ENCODE measurements at regions not wholly inside any gene's neighbourhood (a gene's known extent, or its start where the extent isn't known, plus 50 kb on each side); places are given as distances from the start of the nearest gene placed in this dataset.

DNA sequence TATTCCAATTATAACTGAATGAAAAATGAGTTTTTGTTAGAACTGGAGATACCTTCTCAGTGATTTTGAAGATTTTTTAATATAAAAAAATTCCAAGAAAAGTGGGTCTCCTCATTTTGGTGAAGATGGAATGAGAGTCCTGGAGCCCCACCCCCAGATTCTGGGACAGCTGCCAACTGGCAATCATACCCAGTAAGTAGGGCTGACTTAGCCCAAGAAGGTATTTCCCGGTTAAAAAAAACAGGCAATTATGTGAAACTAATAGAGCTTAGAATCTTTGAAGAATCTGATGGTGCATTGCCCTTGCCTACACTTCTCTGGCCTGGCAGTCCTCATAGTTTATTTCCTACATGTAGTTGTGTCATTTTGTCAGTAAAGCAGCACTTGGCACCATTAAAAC lies 52.8 kb upstream of the VWDE start:
- Mint-ChIP-seq H3K4me1 (no peaks in the 10 kb centered on the region), H3K9me3 (no peaks in the 10 kb centered on the region), H3K36me3 (ENCODE audit: low read depth) (no peaks in the 10 kb centered on the region), H3K27me3 (peaks cover 8% of the 10 kb centered on the region), H3K27ac (no peak overlapping the region), H3K4me3 (no peak overlapping the region)
- POLR2A ChIA-PET = no interaction called here
- DNase-seq = no peak
- CTCF ChIA-PET = no interaction called here

DNA sequence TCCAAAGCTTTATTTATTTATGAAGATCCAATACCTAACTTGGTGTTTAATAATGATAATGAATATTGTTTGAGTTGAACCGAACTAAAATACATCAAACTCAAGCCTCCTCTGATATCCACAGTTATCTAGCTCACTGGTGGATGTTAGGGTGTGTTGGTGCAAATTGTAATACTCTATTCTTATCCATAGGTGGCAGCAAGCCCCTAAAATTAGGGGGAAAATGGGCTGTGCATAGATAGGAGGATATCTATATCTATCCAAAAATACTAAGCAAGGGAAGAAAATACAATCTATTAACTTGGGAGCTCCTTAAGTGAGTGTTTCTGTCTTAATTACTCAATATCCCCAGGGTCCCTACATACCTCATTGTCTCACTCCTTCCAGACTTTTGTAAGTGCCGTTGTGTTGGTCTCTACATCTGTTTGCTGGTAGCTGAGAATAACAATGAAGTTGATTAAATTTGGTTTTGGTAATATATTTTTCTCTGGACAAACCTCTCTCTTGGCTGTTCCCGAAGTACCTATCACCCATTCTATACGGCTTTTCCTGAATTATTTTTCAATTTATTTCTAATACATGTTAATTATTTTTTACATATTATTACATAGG lies 55.0 kb upstream of the VWDE start:
- ChIA-PET CTCF (interaction anchor here (0.6 to 4.0 kb wide), 20 partner anchors 9 to 375 kb away, joined by 3 to 43 read pairs (median 4); a partner anchor contains a TSS), POLR2A (no interaction called here)
- Mint-ChIP-seq H3K27ac (no peak overlapping the region), H3K4me1 (no peaks in the 10 kb centered on the region), H3K4me3 (no peak overlapping the region), H3K9me3 (no peaks in the 10 kb centered on the region), H3K36me3 (ENCODE audit: low read depth) (no peaks in the 10 kb centered on the region), H3K27me3 (peaks cover 8% of the 10 kb centered on the region)
- no peak for DNase-seq

DNA sequence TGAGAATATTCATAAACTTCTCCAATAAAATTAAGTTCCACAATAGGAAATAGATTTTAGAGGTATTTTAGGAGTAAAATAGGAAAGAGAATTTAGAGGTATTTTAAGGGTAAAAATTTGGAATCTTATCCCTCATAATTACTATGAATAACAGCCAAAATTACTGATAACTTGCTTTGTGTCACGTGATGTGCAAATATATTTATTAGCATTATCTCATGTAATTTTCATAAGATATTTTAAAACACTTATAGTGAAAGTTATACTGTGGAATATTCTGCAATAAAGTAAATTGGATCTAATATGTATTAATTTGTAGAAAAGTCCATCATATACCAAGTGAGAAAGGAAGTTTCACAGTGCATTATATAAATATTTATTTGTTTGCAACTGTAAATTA lies 64.2 kb upstream of the VWDE start:
- no peak overlapping the region for H3K4me3 Mint-ChIP-seq
- H3K27me3 Mint-ChIP-seq = peaks cover 4% of the 10 kb centered on the region
- no peak for DNase-seq
- no peak overlapping the region for H3K27ac Mint-ChIP-seq
- no peaks in the 10 kb centered on the region for H3K9me3 Mint-ChIP-seq
- H3K4me1 Mint-ChIP-seq = no peaks in the 10 kb centered on the region
- POLR2A ChIA-PET = no interaction called here
- CTCF ChIA-PET = interaction anchor here (2.8 kb wide), 1 partner anchor 10 kb away, joined by 11 read pairs; no protein-coding TSS in a partner anchor
- no peaks in the 10 kb centered on the region for H3K36me3 Mint-ChIP-seq (ENCODE audit: low read depth)

DNA sequence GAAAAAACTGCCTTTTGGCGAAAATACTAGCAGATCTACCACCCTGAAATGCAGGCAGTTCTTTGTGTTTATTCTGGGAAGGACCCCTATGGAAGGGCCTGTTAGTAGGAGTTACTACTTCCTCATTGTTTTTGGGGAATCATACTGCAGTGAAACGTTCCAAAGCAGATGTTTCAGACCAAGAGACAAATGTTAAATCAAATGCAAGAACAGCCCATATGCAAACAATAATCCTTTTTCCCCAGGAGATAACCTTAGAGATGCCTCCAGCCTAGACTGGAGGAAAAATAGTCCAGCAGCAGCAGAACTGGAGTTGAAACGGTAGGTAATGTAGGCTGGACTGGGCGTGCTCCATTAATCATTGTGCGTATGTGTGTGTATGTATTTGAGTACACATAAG lies 65.9 kb upstream of the VWDE start:
- no peak for DNase-seq
- peaks cover 1% of the 10 kb centered on the region for H3K27me3 Mint-ChIP-seq
- ChIA-PET CTCF (no interaction called here), POLR2A (no interaction called here)
- H3K9me3 Mint-ChIP-seq = no peaks in the 10 kb centered on the region
- no peak overlapping the region for H3K4me3 Mint-ChIP-seq
- no peaks in the 10 kb centered on the region for H3K36me3 Mint-ChIP-seq (ENCODE audit: low read depth)
- no peaks in the 10 kb centered on the region for H3K4me1 Mint-ChIP-seq
- H3K27ac Mint-ChIP-seq = no peak overlapping the region

DNA sequence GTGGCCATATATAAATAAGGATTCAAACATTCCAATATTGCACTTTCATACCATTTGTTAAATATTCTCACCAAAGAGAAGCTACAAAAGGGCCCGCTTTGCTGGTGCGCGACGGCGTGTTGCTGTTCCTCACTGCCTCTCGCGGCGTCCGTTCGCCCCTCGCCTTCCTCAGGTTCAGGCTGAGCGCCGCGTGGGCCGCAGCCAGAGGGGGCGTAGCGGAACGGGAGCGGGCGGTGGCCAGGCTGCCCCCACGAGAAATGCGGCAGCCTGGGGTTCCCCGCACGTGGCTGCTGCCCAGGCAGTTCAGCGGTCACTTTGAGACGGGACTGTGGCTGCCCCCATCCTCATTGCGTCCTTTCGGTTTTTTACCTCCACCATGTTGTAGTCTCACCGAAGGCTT lies 67.3 kb upstream of the VWDE start:
- H3K36me3 Mint-ChIP-seq (ENCODE audit: low read depth) = no peaks in the 10 kb centered on the region
- H3K27me3 Mint-ChIP-seq = no peaks in the 10 kb centered on the region
- ChIA-PET POLR2A (no interaction called here), CTCF (no interaction called here)
- DNase-seq = no peak
- no peak overlapping the region for H3K4me3 Mint-ChIP-seq
- no peaks in the 10 kb centered on the region for H3K9me3 Mint-ChIP-seq
- H3K4me1 Mint-ChIP-seq = no peaks in the 10 kb centered on the region
- no peak overlapping the region for H3K27ac Mint-ChIP-seq

DNA sequence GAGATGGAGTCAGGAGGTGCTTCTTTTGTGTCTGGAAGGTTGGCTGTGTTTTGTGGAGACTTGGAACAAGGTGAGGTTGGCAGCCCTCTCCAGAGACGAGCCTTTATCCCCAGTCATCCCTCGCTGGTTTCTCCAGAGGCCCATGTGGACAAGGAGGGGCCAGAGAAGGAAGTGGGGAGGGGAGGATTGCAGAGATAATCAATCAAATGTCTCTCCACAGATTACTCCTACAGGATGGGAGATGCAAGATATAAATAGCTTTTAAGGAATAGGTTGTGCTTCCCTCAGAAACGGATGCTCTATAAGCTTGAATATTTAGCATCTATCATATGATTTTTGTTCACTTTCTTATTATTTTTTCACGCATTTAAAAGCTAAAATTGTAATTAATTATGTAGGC lies 70.4 kb upstream of the VWDE start:
- no peak for DNase-seq
- H3K27me3 Mint-ChIP-seq = no peaks in the 10 kb centered on the region
- H3K4me1 Mint-ChIP-seq = no peaks in the 10 kb centered on the region
- H3K36me3 Mint-ChIP-seq (ENCODE audit: low read depth) = no peaks in the 10 kb centered on the region
- ChIA-PET POLR2A (no interaction called here), CTCF (interaction anchor here (1.0 to 3.7 kb wide), 2 partner anchors 14 to 16 kb away, joined by 3 to 17 read pairs; no protein-coding TSS in a partner anchor)
- no peak overlapping the region for H3K27ac Mint-ChIP-seq
- no peaks in the 10 kb centered on the region for H3K9me3 Mint-ChIP-seq
- H3K4me3 Mint-ChIP-seq = no peak overlapping the region

DNA sequence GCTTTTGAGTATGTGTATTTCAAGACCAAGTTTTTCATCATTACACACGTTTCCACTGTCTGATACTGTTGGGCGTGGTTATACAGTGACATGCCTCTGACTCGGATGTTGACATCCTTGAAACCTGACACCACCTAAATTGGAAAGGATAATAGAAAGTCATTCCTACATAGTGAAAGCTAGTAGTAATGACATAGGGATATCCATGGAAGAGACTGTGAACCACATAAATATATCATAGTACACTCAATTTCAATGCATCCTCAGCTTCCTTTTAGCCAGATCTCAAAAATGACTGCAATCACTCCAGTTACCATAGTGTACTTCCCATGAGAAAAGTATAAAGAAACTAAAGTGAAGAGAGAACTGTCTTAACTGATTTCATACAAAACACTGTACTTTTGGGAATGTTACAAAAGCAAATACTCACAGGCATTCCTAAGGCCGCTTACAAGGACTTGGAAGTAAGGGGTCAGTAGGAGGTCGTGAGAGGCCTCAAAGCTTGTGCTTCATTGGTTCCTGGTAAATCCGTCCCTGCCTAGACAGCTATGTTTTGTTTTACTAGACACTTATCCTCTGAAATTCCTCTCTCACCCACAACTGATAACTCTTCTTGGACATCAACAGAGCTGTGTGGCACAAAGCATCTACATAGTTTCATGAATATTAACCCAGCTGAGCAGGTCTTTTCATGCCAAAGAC lies 71.8 kb upstream of the VWDE start:
- H3K27me3 Mint-ChIP-seq = no peaks in the 10 kb centered on the region
- ChIA-PET CTCF (interaction anchor here (0.7 to 3.7 kb wide), 2 partner anchors 13 to 17 kb away, joined by 3 to 17 read pairs; no protein-coding TSS in a partner anchor), POLR2A (no interaction called here)
- no peaks in the 10 kb centered on the region for H3K36me3 Mint-ChIP-seq (ENCODE audit: low read depth)
- no peaks in the 10 kb centered on the region for H3K9me3 Mint-ChIP-seq
- no peaks in the 10 kb centered on the region for H3K4me1 Mint-ChIP-seq
- H3K27ac Mint-ChIP-seq = no peak overlapping the region
- H3K4me3 Mint-ChIP-seq = no peak overlapping the region
- DNase-seq = no peak

DNA sequence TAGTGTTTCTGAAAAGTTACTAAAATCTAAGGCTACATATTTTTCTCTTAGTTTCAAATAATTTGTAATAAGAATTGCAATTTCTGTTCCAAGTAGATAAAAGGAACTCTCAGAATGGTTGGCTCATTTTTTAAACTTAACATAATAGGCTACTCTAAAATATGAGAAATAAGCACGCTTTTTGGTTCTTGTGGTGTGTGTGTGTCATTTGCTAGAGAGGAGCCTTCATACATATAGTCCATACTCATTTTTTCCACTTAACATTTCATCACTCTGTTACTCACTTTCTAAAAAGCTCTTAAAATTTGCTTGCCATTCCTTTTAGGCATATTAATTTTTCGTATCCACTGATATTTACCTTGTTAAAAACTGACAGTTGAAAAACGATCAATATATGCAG lies 74.0 kb upstream of the VWDE start:
- no peaks in the 10 kb centered on the region for H3K27me3 Mint-ChIP-seq
- H3K36me3 Mint-ChIP-seq (ENCODE audit: low read depth) = no peaks in the 10 kb centered on the region
- no peaks in the 10 kb centered on the region for H3K9me3 Mint-ChIP-seq
- ChIA-PET CTCF (no interaction called here), POLR2A (no interaction called here)
- no peak for DNase-seq
- H3K4me1 Mint-ChIP-seq = peaks cover 8% of the 10 kb centered on the region
- H3K4me3 Mint-ChIP-seq = no peak overlapping the region
- H3K27ac Mint-ChIP-seq = no peak overlapping the region

DNA sequence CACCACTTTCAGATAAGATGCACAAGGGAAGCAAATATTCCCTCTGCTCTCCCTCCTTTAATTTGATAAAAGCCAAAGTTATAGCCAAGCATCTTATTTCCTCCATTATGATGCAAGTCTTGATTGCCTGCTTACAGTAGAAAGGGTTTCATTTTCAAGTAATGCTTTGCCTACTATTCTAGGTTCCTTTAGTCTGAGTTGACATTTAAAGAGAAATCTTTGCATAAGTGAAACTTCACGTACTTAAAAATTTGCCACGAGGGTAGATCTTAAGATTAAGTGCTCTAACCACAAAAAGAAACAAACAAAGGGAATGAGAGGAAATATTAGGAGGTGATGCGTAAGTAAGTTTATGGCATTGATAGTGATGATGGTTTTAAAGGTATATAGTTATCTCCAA lies 78.1 kb upstream of the VWDE start:
- Mint-ChIP-seq H3K27ac (no peak overlapping the region), H3K4me1 (peaks cover 8% of the 10 kb centered on the region), H3K9me3 (no peaks in the 10 kb centered on the region), H3K36me3 (ENCODE audit: low read depth) (no peaks in the 10 kb centered on the region), H3K27me3 (no peaks in the 10 kb centered on the region), H3K4me3 (peak overlapping the region; percentile 28)
- DNase-seq = no peak
- POLR2A ChIA-PET = no interaction called here
- CTCF ChIA-PET = interaction anchor here (2.2 kb wide), 1 partner anchor 23 kb away, joined by 13 read pairs; no protein-coding TSS in a partner anchor

DNA sequence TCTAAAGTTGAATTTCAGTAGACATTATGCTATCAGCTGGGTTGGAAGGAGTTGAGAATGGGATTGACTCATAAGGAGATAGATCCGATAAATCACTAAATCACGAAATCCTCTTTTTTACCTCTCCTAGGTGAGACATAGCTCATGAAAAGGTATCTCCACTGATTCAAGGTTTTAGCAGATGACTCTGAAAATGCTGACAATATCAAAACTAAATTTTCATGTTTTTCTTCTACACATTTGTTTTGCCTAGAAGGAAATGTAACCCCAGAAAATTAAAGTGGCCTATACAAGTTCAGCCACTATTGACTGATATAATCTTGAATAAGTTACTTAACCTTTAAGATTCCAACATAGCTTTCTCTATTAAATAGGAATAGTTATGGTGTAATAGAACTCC lies 82.2 kb upstream of the VWDE start:
- CTCF ChIA-PET = no interaction called here
- no peak overlapping the region for H3K27ac Mint-ChIP-seq
- DNase-seq = no peak
- POLR2A ChIA-PET = no interaction called here
- H3K36me3 Mint-ChIP-seq (ENCODE audit: low read depth) = no peaks in the 10 kb centered on the region
- H3K4me3 Mint-ChIP-seq = no peak overlapping the region
- peaks cover 8% of the 10 kb centered on the region for H3K4me1 Mint-ChIP-seq
- no peaks in the 10 kb centered on the region for H3K9me3 Mint-ChIP-seq
- H3K27me3 Mint-ChIP-seq = peaks cover 5% of the 10 kb centered on the region

DNA sequence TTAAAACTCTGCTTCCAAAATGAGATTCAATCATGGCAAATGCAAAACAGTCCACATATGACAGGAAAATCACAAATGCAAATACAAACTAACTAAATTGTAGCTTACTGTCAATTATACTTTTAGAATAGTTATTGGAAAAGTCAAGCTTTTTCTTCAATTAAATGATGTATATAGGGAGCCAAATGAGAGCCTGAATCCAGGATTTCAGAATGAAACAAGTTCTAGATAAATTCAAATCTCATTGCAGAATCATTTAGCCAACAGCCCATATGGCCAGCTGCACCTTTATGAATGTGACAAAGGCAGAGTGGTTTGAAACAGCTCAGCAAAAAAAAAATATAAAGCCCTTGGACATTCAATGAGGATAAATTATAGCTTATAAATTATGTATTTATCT lies 82.2 kb upstream of the SCIN start:
- Mint-ChIP-seq H3K9me3 (no peaks in the 10 kb centered on the region), H3K4me1 (no peaks in the 10 kb centered on the region), H3K36me3 (ENCODE audit: low read depth) (no peaks in the 10 kb centered on the region), H3K27me3 (peaks cover 5% of the 10 kb centered on the region), H3K27ac (no peak overlapping the region), H3K4me3 (no peak overlapping the region)
- POLR2A ChIA-PET = no interaction called here
- CTCF ChIA-PET = interaction anchor here (0.6 to 1.3 kb wide), 7 partner anchors 9 to 168 kb away, joined by 3 to 13 read pairs (median 4); no protein-coding TSS in a partner anchor
- DNase-seq = no peak

DNA sequence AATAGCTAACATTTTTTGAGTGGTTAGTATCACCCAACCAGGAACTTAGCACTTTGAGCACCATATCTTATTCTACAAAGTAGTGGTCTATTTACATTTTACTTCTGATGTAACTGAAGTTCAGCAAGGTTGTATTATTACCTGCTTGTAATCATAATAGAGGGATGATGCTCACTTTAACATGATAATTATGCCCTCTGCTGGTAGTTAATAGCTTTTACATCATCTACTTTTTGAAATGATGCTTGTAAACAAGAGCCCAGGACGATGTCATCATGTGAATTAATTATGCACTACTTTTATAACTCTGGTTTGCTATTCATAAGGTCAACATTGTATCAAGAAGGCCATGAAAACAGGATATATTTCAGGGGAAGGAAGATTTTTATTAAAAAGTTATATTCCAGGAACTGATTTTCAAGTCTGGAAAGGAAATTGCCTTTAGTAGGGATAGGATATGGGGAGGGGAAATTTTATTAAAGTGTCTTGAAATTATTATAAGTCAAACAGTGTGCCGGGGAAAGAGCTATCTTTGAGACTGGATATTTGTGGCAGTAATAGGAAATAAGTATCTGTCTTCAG lies 80.3 kb upstream of the SCIN start:
- Mint-ChIP-seq H3K27me3 (peaks cover 5% of the 10 kb centered on the region), H3K27ac (no peak overlapping the region), H3K4me1 (no peaks in the 10 kb centered on the region), H3K9me3 (no peaks in the 10 kb centered on the region), H3K4me3 (no peak overlapping the region), H3K36me3 (ENCODE audit: low read depth) (no peaks in the 10 kb centered on the region)
- no peak for DNase-seq
- ChIA-PET CTCF (interaction anchor here (1.1 to 2.5 kb wide), 6 partner anchors 24 to 431 kb away, joined by 3 to 43 read pairs (median 4); no protein-coding TSS in a partner anchor), POLR2A (no interaction called here)

DNA sequence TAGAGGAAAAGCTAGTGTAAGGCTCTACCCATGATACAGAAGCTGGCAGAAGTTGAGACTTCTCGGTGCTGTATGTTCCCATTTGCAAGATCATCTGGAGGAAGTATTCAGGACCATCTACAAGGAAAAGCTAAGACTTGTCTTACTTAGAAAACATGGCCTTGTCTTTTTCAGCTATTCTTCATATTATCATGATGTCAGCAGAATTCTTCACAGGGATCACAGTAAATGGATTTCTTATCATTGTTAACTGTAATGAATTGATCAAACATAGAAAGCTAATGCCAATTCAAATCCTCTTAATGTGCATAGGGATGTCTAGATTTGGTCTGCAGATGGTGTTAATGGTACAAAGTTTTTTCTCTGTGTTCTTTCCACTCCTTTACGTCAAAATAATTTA lies 79.6 kb upstream of the SCIN start:
- no peak overlapping the region for H3K4me3 Mint-ChIP-seq
- ChIA-PET CTCF (interaction anchor here (1.2 to 2.5 kb wide), 4 partner anchors 32 to 432 kb away, joined by 3 to 43 read pairs (median 4); no protein-coding TSS in a partner anchor), POLR2A (no interaction called here)
- H3K36me3 Mint-ChIP-seq (ENCODE audit: low read depth) = no peaks in the 10 kb centered on the region
- H3K27me3 Mint-ChIP-seq = peaks cover 5% of the 10 kb centered on the region
- DNase-seq = no peak
- no peak overlapping the region for H3K27ac Mint-ChIP-seq
- H3K9me3 Mint-ChIP-seq = no peaks in the 10 kb centered on the region
- no peaks in the 10 kb centered on the region for H3K4me1 Mint-ChIP-seq
